Loucy (cell line): ENCODE measurements at regions not wholly inside any gene's neighbourhood (a gene's known extent, or its start where the extent isn't known, plus 50 kb on each side); places are given as distances from the start of the nearest gene placed in this dataset.

Experiments
- CTCF ChIP-seq: fragments of 200-600 bp; sonication (generic); conservative IDR thresholded peaks from 2 replicates; pipeline ENCODE4 v1.5.1; 2014; ENCODE audit warnings: mild to moderate bottlenecking, antibody characterized with exemption, low read length
- EZH2phosphoT487 ChIP-seq: fragments of 200-600 bp; IDR thresholded peaks from 2 replicates; pipeline ENCODE4 v1.6.1; 2018; ENCODE audit warnings: antibody characterized with exemption, mild to moderate bottlenecking, moderate library complexity, borderline replicate concordance

GRCh38 chr21:18899261-18899660 lies 495.7 kb upstream of the TMPRSS15 start:
- no peak for TF ChIP-seq CTCF
- TF ChIP-seq EZH2phosphoT487, result no peak
